NT2/D1 (cell line): ENCODE measurements at regions not wholly inside any gene's neighbourhood (a gene's known extent, or its start where the extent isn't known, plus 50 kb on each side); places are given as distances from the start of the nearest gene placed in this dataset.

Source experiments
- DNase-seq: peaks from one replicate; pipeline ENCODE4 v3.0.0-alpha.2; 2011; ENCODE audit warnings: low read depth, low spot score
- H3K27me3 ChIP-seq: 2 replicates; pipeline ENCODE4 v1.6.0; 2011; ENCODE audit warnings: mild to moderate bottlenecking; ENCODE audit not compliant: insufficient read length, insufficient read depth
- H3K36me3 ChIP-seq: 2 replicates; pipeline ENCODE4 v1.6.1; 2011; ENCODE audit warnings: mild to moderate bottlenecking, low read length, mixed read lengths; ENCODE audit not compliant: insufficient read depth, insufficient read length
- H3K4me1 ChIP-seq: 2 replicates; pipeline ENCODE4 v1.5.1; 2011; ENCODE audit not compliant: insufficient read depth, insufficient read length
- H3K4me3 ChIP-seq: 2 replicates; pipeline ENCODE4 v1.5.1; 2011; ENCODE audit warnings: low read depth; ENCODE audit not compliant: insufficient read length
- H3K9ac ChIP-seq: 2 replicates; pipeline ENCODE4 v1.6.0; 2011; ENCODE audit warnings: low read depth; ENCODE audit not compliant: insufficient read length
- H3K9me3 ChIP-seq: 2 replicates; pipeline ENCODE4 v1.5.1; 2011; ENCODE audit warnings: mild to moderate bottlenecking, low read length; ENCODE audit not compliant: insufficient read depth
- SUZ12 ChIP-seq: IDR thresholded peaks from 2 replicates; pipeline ENCODE4 v1.6.1; 2011; ENCODE audit not compliant: insufficient read length, insufficient read depth; ENCODE audit errors: extremely low read depth
- YY1 ChIP-seq: IDR thresholded peaks from 2 replicates; pipeline ENCODE4 v1.6.1; 2011; ENCODE audit not compliant: insufficient read length, insufficient read depth
- ZNF274 ChIP-seq: IDR thresholded peaks from 2 replicates; pipeline ENCODE4 v1.6.1; 2011; ENCODE audit warnings: mild to moderate bottlenecking, low read depth, low read length

- Histone ChIP-seq H3K9me3 (no peaks in the 10 kb centered on the region), H3K36me3 (no peaks in the 10 kb centered on the region), H3K9ac (no peak overlapping the region), H3K4me3 (no peak overlapping the region), H3K4me1 (no peaks in the 10 kb centered on the region), H3K27me3 (no peaks in the 10 kb centered on the region)
- DNase-seq: no peak
- no peak for TF ChIP-seq YY1
- TF ChIP-seq ZNF274: no peak
- no peak for TF ChIP-seq SUZ12
Measured at GRCh38 chr6:146889303-146889702, 290.5 kb downstream of the ADGB start.

GRCh38 chr6:146890172-146890571 is 291.4 kb downstream of the ADGB start:
- TF ChIP-seq SUZ12 (no peak), YY1 (no peak), ZNF274 (no peak)
- H3K36me3 ChIP-seq: no peaks in the 10 kb centered on the region
- H3K4me3 ChIP-seq: no peak overlapping the region
- H3K27me3 ChIP-seq: no peaks in the 10 kb centered on the region
- H3K4me1 ChIP-seq: no peaks in the 10 kb centered on the region
- H3K9ac ChIP-seq: no peak overlapping the region
- H3K9me3 ChIP-seq: no peaks in the 10 kb centered on the region
- no peak for DNase-seq

- Histone ChIP-seq H3K27me3 (no peaks in the 10 kb centered on the region), H3K4me3 (no peak overlapping the region), H3K36me3 (no peaks in the 10 kb centered on the region), H3K9me3 (no peaks in the 10 kb centered on the region), H3K4me1 (no peaks in the 10 kb centered on the region), H3K9ac (no peak overlapping the region)
- no peak for TF ChIP-seq SUZ12
- no peak for TF ChIP-seq YY1
- no peak for TF ChIP-seq ZNF274
- DNase-seq: no peak
Measured at GRCh38 chr6:146890644-146891434, 292.1 kb downstream of the ADGB start.

- TF ChIP-seq YY1 (no peak), ZNF274 (no peak), SUZ12 (no peak)
Measured at GRCh38 chr6:146891615-146892265, 293.0 kb downstream of the ADGB start.

GRCh38 chr6:146892283-146892612 is 293.5 kb downstream of the ADGB start:
- Histone ChIP-seq H3K4me3 (no peak overlapping the region), H3K36me3 (no peaks in the 10 kb centered on the region), H3K9ac (no peak overlapping the region), H3K4me1 (no peaks in the 10 kb centered on the region), H3K27me3 (no peaks in the 10 kb centered on the region), H3K9me3 (no peaks in the 10 kb centered on the region)
- TF ChIP-seq SUZ12: no peak
- no peak for TF ChIP-seq ZNF274
- no peak for TF ChIP-seq YY1
- no peak for DNase-seq

More at GRCh38 chr6:146891615-146892265, 293.0 kb downstream of the ADGB start:
- no peak for DNase-seq
- Histone ChIP-seq H3K36me3 (no peaks in the 10 kb centered on the region), H3K9ac (no peak overlapping the region), H3K4me3 (no peak overlapping the region), H3K27me3 (no peaks in the 10 kb centered on the region), H3K4me1 (no peaks in the 10 kb centered on the region), H3K9me3 (no peaks in the 10 kb centered on the region)

GRCh38 chr6:146892613-146893401 is 294.0 kb downstream of the ADGB start:
- Histone ChIP-seq H3K4me3 (no peak overlapping the region), H3K9ac (no peak overlapping the region), H3K9me3 (no peaks in the 10 kb centered on the region), H3K4me1 (no peaks in the 10 kb centered on the region), H3K27me3 (no peaks in the 10 kb centered on the region), H3K36me3 (no peaks in the 10 kb centered on the region)
- DNase-seq: no peak
- TF ChIP-seq YY1: no peak
- no peak for TF ChIP-seq ZNF274
- no peak for TF ChIP-seq SUZ12

GRCh38 chr6:146893690-146894089 is 294.9 kb downstream of the ADGB start:
- H3K9ac ChIP-seq: no peak overlapping the region
- no peaks in the 10 kb centered on the region for H3K27me3 ChIP-seq
- DNase-seq: no peak

More at GRCh38 chr6:146893690-146894089, 294.9 kb downstream of the ADGB start:
- no peak for TF ChIP-seq SUZ12
- no peak for TF ChIP-seq YY1
- no peak for TF ChIP-seq ZNF274
- H3K9me3 ChIP-seq: no peaks in the 10 kb centered on the region
- H3K4me1 ChIP-seq: no peaks in the 10 kb centered on the region
- H3K36me3 ChIP-seq: no peaks in the 10 kb centered on the region
- no peak overlapping the region for H3K4me3 ChIP-seq
